ENCODE measurements at regions not wholly inside any gene's neighbourhood (a gene's known extent, or its start where the extent isn't known, plus 50 kb on each side); places are given as distances from the start of the nearest gene placed in this dataset.

DNA sequence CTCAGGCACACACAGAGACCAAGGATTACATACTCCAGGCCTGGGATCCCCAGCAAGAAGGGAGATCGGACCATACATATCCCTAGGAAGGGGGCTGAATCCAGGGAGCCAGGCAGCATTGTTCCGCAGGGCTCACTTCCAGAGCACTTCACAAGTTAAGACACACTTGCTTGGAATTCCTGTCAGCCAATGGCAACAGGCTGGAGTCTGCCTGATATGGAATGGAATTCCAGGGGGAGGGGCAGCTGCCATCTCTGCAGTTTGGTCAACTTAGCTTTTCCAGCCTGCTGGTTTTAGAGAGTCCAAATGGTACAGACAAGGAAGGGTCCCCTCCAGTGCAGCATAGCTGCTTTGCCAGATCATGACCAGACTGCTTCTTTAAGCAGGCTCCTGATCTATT is 290.0 kb upstream of the GLI3 start:
- TF ChIP-seq EP300 (IDR thresholded peaks at IDR 0.05), result no peak
- TF ChIP-seq, protein P1, sequence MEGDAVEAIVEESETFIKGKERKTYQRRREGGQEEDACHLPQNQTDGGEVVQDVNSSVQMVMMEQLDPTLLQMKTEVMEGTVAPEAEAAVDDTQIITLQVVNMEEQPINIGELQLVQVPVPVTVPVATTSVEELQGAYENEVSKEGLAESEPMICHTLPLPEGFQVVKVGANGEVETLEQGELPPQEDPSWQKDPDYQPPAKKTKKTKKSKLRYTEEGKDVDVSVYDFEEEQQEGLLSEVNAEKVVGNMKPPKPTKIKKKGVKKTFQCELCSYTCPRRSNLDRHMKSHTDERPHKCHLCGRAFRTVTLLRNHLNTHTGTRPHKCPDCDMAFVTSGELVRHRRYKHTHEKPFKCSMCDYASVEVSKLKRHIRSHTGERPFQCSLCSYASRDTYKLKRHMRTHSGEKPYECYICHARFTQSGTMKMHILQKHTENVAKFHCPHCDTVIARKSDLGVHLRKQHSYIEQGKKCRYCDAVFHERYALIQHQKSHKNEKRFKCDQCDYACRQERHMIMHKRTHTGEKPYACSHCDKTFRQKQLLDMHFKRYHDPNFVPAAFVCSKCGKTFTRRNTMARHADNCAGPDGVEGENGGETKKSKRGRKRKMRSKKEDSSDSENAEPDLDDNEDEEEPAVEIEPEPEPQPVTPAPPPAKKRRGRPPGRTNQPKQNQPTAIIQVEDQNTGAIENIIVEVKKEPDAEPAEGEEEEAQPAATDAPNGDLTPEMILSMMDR (IDR thresholded peaks at IDR 0.05), result no peak

Measured in suprapubic skin (tissue), 3 donors.